Stimulated activated CD8-positive, alpha-beta memory T cell treated with anti-CD3 and anti-CD28 coated beads, Interleukin-4, amount 100 ng/mL, for 1 hour (primary cell): ENCODE measurements at regions not wholly inside any gene's neighbourhood (a gene's known extent, or its start where the extent isn't known, plus 50 kb on each side); places are given as distances from the start of the nearest gene placed in this dataset.

Experiments used
- DNase-seq, 2 donors: peaks; one replicate each; pipeline ENCODE4 v3.0.0-alpha.2; 2020; ENCODE audit warnings: low read depth in 2 of 2, low spot score in 1 of 2

DNA sequence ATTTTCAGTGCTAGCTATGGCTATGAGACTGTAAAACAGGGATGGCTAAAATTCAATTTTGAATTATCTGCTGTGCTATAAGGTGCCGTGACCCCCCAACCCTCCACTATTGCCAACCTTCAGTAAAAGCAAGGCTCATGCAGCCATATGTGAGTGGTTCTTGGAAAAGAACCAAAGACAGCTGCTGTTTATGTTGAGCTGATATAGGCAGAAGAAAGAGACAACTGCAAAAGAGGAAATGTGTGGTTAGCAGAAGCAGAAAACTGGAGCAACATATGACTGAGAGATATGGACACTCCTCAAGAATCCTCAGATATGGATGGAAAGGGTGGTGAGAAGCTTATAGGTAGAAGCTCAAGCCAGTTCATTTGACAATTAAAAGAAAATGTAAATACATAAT lies 200.3 kb downstream of the TLE1 start:
- DNase-seq, result no peak

DNA sequence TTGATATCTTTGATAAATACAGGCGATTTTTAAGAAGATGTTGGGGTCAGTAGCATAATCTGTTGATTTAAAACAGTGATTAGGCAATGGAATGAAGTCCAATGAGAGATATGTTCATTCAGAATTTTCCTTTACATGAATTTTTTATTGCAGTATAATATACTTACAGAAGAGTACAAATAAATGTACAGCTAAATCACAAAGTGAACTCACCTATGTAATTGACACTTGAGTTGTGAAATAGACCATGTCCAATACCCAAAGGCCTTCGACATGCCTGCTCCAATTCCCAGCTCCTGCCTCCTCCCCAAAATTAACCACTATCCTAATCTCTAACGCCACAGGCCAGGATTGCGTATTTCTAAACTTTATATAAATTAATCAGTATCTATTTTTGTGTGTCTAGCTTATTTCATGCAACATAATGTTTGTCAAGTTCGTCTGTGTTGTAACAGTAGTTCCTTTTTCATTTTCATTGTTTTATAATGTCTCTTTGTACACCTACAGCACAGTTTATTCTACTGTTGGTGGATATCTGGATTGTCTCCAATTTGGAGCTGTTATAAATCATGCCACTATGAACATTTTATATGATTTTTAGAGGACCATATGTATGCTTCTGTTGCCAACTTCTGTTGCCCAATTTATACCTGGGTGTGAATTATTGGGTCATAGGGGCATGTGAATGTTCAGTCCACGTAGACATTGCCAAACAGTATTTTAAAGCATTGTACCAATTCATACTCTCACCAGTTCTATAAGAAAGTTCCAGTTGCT lies 208.3 kb downstream of the TLE1 start:
- DNase-seq, result no peak

DNA sequence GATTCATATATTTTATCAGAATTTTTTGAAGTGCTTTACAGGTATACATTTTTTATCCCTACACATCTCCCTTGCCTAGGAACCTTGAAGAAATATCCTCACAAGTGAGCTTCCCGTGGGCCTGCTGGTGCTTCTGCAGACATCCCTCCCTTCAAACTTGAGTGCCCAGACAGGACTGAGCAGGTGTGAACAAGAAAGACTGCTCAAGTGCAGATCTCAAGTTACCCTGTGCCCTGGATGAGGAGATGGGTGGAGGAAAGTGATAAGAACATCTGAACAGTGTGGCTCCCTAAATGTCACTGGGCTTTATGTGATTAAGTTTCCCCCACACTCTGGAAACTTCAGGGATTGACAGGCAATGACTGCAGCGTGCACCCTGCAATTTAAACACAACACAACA lies 209.8 kb downstream of the TLE1 start:
- DNase-seq, result no peak

DNA sequence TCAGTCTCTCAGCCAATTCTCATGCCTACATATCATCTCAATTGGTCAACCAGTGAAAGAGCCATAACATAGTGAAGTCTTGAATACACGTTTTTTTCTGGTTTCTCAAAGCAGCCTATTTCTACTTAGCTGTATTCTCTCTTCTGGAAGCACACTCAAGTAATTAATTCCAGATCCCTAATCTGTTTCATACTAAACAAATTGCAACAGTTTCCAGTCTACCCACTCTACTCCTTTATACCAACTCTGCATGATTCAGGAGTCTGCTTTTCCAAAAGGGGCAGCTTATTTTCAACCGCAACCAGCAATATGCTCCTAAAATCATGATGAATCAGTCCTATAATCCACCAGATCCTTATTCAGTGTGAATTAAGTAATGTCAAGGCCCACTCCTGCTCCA lies 211.7 kb downstream of the TLE1 start:
- DNase-seq, result no peak

DNA sequence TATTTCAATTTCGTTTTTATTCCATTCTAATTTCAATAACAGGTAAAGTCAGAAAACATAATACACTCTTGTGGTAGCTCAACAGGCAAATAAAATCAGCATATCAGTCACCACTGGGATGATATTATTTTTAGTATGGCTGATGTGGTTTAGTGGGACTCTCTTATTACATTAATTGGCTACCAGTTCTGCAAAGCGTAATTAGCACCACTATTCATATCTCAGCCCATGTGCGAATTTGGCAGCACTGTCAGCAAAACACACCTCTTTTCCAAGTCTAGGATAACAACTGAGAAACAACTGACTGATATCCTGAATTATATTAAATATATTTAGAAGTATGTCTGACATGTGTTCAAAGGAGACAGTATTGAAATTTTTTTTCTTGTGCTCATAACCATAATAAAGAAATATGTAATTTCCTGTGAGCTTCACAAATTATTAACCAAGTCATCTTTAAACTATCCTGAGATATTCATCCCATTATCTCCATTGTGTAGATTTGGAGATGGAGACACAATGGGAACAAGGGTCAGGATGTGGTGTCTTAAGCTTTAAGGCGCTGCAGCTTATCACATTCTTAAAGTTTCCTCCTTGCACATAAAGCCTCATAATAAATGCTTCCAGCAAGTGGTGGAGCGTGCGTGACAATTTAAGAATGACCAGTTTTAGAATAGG lies 212.4 kb downstream of the TLE1 start:
- DNase-seq, result no peak

DNA sequence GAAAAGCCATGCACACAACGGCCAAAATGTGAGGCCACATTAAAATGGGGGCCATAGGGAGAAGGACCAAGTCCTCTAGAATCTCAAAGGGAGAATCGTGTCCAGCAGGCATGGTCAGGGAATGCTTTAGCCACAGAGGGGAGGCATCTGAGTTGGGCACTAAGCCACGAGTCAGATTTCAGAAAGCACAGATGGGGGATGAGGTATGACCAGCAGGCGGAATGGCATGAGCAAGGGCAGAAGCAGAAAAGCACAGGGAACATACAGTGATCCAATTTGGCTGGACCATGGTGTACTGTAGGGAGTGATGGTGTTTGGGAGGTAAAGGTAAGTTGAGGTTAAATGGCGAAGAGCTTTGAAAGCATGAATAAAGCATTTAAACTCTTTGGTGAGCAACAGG lies 214.6 kb downstream of the TLE1 start:
- no peak for DNase-seq

DNA sequence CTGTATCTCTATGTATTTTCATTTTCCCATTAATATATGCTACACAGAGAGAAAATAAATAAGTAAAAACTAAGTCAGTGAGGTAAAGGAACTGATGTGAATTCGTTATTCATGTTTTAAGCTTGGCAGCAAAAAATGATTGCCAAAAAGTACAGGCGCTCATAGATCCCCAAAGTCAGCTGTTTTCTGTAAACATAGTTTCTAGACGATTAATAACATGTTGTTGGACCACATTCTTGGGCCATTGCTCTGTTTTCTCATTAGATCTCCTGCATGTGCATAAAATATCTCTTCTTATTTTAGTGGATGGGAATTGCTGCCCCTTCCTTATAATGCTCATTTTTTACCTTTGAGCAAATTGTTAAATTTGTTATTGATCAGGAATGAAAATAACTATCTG lies 215.2 kb downstream of the TLE1 start:
- DNase-seq, result no peak

DNA sequence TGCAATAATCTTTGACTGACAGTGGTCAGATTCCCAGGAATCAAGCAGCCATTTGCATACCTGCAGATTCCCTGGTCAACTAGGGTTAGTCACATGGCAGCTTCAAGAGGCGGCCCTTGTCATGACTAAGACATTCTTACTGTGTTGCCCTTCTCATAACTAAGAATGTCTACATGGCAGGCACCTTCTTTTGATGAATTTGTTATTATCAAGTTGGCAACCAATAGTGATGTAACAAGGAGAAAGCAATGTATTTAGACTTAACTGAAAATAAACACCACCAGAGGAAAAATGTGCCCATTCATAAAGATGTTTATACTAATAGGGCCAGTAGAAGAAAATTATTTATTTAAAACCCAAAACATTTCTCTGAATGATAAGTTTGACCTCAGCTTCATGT lies 215.6 kb downstream of the TLE1 start:
- no peak for DNase-seq

DNA sequence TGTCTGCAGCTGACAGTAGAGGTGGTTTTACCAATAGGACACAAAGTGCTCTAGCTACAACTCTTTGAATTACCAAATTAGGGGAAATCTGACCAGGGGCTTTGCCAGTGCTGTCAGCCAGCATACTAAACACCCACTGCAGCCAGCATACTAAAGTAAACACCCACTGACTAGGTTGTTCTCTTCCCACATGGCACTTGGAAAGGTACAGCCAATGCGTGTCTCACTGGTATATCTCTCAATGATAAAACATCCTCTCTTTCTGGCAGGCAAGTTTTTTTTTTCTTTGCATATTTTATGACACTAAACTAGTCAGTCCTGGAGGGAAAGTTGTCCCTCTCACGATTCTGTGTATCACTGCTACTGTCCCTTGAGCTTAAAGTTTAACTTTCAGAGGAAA lies 216.1 kb downstream of the TLE1 start:
- no peak for DNase-seq

DNA sequence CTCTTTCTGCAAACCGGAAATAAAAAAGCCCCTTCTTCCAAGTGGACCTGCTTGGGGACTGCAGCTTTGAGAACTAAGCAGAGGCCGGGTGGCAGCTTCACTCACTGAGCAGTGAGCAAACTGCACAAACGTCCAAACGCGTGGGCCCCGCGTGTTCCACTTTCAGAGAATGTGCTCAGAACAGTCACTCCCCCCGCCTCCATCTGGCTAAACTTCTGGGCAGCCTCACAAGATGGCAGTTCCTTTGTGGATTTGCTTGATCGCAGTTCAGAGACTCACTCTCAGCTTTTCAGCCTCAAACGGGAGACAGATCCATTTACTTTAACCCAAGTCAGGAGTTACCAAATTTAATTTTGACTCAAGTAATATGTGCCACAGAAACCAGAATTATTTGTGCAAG lies 216.6 kb downstream of the TLE1 start:
- DNase-seq, result no peak

DNA sequence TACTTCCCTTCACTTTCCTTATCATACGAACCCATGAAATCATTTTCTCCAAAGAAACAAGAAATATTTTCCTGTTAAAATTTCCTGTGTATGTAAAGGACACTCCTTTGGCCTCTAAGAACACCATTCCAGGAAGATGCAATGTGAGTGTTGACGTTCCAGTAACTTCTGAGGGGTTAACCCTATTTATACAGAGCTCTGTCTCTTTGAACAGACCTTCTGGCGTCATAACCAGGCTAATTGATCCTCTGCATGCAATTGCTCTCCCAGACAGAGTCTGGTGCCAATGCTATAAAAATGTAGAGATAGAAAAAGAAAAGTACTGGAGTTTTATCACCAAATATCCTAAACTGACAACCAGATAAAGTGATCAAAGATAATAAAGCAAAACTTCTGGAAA lies 218.5 kb downstream of the TLE1 start:
- no peak for DNase-seq

DNA sequence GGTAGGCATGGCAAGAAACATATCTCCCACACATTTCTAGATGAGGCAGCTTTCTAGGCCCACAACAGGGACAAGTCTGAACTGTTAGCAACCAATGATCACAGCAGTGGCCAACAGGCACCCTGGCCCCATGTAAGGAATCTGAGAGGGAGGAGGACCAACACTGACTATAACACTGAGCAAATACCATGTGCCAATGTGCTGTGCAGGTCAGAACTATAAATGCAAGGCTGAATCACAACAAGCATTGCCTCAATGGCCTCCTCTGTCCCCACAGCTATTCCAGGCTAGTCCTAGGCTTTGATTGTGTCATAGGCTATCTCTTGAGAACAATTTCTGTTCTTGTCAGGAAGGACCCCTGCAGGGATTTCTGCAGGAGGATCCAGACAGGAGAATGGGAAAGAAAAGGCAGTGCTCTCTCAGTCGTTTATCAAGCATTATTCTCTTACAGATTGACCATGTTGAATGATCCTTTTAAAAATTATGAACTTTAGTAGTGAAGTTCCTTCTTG lies 221.2 kb downstream of the TLE1 start:
- DNase-seq, result no peak

DNA sequence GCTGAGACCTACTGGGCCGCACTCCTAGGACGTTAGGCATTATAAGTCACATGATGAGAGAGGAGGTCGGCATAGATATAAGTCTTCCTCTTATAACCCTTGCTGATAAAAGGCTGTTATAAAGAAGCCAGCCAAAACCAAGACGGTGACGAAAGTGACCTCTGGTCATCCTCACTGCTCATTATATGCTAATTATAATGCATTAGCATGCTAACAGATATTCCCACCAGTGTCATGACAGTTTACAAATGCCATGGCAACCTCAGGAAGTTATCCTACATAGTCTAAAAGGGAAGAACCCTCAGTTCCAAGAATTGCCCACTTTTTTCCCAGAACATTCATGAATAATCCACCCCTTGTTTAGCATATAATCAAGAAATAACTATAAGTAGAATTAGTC lies 222.4 kb downstream of the TLE1 start:
- no peak for DNase-seq

DNA sequence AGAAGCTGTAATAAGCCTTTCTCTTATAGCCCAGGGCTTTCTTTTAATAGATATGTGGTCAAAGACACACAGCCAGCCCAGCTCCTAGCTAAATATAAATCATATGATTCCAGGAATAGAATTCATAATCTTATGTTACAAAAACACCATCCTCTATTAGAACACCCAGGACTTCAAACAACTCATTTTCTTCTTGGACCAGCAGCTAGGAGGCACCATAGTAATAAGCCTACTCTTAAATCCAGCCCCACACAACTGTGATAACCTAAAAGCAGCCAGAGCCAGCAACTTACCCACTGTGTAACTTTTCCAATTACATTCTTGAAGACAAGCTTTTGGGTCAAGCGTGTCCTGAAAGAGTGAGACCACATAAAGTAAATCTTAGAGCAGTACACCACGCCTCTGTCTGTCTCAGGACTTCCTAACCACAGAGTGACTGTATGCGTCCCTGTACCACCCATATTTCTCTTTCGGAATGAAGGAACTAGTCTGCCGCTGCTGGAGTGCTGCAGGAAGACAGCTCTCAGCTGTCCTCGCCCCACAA lies 223.8 kb downstream of the TLE1 start:
- DNase-seq, result no peak

DNA sequence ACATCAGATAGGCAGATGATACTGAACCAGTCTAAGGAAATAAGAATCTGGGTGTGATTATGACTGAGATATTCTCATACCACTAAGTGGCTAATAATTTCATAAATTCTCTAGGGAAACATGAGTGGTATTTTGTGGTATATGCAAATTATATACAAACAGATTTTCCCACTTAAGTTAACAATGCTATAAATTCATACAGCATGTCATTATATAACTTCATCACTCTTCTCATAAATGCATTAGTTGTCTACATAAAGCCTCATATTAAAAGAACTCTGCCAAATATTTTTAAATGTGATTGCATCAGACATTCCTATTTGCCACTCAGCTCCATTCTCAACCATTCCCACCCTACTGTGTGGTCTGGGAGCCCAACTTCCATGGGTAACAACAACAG lies 226.5 kb downstream of the TLE1 start:
- DNase-seq, result no peak

DNA sequence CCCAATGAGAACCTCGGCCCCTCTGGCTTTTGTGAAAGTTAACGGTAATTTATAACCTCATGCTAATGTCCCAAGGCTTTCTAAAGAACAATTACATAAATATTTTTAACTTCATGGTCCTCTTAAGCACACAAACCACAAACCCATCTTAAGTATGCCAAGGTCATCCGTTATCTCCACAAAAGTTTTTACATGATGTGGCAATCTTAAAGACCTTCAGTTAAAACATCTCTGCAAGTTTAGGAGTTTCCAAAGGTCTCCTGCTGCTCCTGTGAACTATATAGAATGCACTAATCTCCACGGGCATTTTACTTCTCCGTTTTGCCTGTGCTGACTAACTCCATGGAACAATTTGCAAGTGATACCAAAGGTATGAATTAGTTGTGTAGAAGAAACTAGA lies 228.2 kb downstream of the TLE1 start:
- no peak for DNase-seq

DNA sequence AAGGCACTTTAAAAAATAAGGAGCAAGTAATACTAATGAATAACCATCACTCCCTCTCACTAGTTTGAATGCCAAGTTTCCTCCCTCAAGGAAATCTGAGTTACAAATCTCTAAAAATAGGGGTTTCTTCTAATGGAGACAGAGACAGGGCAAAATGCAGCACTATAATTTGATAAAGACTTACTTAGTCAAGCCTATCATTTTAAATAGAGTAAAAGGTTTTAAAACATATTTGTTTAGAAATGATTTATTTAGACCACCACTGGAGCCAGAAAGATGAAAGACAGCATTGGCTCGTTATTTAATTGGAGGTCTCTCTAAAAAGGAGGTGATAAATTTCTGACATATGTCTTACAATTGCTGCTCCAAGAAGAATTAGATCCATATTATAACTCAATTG lies 228.7 kb downstream of the TLE1 start:
- DNase-seq, result no peak

DNA sequence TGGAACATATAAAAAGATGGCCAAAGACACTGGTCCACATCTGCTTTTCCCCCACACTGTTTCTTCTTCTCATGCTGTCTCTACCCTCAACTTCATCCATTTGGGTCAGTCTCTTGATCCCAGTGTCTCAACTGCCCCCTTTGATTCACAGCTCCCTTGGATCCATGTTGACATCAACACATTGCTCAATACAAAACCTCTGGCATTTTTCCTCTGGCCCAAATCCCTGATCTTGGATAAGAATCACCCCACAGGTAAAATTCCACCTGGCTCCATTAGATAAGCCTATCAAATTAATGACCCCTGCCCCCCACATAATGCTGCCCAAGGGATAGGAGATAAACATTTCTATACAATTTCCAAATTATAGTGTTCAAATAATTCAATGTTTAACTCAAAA lies 229.8 kb downstream of the TLE1 start:
- DNase-seq, result no peak

DNA sequence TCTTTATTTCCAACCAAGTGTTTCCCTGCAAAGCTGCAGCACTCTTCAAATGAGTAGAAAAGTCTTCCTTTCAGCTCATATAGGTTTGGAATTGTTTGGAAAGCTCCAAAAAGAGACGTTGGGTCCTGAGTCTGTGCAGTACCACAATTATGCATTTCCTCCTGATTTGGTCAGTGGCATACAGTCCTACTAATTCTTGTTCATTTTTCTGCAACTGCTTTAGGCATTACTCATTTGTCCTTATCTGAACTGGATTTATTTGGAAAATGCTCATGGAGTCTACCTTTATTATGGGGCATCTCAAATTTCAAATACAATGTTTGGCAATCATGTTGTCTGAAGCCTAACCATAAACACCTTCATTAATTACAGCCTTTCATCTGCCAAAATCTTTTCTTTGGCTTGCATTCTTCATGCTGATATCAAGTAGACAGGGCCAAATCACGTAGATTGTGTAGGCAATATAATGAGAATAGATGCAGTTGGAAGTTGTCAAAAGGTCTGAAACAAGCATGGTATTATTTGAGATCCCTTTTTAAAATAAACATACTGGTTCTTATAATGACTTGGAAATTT lies 232.8 kb downstream of the TLE1 start:
- no peak for DNase-seq

DNA sequence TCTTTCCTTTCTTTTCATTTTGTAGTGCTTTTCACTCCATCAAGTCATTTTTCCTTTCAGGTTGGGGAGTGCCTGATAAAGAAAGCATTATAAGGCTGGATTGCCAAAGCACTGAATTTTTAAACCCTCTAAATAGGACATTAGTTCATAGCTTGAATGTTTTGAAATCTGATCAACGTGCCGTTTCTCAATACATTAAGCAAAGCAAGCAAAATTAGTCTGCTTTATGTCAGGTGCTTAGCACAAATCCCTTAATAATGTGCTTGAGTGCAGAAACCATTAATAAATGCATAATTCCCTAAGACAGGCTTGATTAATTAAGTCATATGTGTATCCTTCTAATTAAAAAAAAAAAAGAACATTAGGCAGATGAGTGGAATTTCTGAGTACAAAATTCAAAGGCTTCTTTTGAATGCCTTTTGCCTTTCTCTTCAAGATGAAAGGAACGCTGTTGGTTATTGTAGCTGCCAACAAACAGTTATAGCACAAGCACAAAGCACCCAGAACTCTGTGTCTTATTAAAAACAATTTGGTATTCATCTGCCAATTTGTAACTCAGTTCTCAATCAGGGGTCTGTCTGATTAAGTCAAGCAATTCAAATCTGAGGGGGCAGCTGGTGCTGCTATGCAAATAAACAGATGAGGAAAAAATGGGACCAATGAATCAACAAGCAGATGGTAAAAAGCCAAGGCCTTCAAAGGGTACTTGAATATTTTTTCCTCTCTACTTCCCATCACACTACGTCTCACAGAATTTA lies 233.7 kb downstream of the TLE1 start:
- no peak for DNase-seq

DNA sequence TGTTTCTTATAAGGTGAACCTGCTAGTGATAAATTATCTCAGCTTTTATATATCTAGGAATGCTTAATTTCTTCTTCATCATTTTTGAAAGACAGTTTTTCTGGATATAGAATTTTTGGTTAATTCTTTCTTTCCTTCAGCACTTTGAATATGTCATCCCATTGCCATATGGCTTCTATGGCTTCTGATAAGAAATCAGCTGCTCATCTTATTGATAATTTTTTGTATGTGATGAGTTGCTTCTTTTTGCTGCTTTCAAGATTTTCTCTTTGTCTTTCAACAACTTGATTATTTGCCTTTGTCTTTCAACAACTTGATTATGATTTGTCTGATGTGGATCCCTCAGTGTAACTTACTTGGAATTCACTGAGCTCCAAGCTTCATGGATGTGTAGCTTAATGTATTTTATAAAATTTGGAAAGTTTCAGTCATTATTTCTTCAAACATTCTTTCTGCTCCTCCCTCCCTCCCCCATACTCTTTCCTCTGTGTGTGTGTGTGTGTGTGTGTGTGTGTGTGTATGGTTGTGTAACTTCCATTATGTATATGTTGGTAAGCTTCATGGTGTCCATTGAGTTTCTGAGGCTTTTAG lies 243.9 kb downstream of the TLE1 start:
- no peak for DNase-seq
